GM19023 (cell line): ENCODE measurements at regions not wholly inside any gene's neighbourhood (a gene's known extent, or its start where the extent isn't known, plus 50 kb on each side); places are given as distances from the start of the nearest gene placed in this dataset.

Source experiments
- ATAC-seq: cut with Tn5 transposase; IDR thresholded peaks from one replicate; pipeline ENCODE4 v1.9.1; 2021; ENCODE audit warnings: mild to moderate bottlenecking, moderate library complexity; ENCODE audit not compliant: unreplicated experiment

DNA sequence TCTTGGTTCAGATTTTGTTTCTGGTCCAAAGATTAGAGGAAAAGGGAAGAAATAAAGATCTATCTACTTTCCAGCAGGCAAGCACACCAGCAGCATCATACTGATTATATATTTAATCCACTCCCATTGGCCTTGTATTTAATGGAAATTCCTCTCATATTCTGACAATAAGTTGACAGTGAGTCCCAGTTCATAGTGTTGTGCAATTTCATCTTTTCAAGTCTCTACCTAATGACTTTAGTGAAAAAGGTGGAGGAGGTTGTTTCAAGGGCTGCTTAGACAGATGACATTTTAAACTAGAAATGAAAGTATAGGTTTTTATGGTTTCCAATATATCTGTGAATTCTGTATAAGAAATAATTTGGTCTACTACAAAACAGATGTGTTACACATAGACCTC is 298.6 kb downstream of the PABPC4L start:
- no peak for ATAC-seq

DNA sequence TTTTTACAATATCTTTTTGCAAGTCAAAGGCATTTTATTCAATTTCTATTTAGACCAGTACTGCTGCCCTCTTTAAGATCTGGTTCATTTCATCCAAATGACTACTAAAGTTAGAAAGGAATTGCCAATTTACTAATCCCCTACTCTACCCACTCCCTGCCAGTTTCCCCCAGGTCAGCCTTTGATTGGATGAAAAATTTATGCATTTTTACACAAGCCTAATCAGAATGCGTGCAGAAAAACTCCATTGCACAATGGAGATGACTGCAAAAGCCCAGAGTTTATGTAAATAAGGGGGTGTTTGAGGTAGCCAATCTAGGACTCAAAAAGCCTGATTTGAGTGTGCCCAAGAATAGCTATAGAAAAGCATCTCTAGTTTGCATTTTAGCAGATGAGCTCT is 310.6 kb downstream of the PABPC4L start:
- no peak for ATAC-seq

DNA sequence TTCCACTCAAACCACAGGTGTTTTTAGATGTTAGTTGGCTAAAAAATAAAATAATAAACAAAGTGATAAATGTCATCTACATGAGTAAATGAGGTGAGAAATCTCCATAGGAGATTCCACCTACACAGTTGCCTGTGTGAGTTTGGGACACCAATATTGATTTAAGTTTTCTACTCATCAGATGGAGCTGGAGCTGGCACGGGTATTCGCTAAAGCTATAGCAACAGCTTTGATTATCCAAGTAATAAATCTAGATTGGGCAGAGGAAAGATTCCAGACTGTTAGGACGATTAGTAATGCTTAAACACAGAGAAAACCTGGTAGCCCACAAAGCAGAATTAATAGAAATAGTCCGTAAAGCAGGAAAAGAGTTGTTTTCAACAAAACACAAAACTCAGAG is 313.9 kb downstream of the PABPC4L start:
- no peak for ATAC-seq

DNA sequence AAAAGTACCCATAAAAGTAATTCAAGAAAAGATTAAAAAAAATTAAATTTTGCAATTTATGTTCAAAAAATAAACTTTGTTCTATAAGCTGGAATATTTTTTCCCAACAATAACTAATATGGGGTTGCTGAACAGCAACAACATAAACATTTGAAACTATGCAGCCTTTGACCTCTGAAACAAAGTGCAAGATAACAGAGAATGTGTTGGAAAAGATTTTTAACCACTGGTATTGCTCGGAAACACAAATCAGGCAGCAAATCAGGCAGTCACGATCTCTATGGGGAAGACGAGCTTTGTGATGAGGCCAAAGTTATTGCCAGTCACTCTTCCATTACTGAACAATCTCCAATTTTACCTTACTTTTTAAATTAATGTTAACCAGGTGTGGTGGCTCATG is 332.1 kb downstream of the PABPC4L start:
- ATAC-seq: no peak

DNA sequence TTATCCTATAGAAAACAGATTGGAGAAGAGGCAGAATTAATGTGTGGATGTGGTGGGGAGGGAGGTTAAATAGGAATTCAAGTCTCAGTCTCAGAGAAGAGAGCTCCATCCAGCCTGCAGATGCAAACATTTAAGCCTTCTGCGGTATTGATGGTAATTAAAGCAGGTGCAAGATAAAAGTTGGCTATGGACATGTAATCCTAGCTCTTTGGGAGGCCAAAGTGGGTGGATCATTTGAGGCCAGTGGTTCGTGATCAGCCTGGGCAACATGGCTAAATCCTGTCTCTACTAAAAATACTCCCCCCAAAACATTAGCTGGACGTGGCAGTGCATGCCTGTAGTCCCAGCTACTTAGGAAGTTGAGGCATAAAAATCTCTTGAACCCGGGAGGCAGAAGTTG is 332.7 kb downstream of the PABPC4L start:
- no peak for ATAC-seq

DNA sequence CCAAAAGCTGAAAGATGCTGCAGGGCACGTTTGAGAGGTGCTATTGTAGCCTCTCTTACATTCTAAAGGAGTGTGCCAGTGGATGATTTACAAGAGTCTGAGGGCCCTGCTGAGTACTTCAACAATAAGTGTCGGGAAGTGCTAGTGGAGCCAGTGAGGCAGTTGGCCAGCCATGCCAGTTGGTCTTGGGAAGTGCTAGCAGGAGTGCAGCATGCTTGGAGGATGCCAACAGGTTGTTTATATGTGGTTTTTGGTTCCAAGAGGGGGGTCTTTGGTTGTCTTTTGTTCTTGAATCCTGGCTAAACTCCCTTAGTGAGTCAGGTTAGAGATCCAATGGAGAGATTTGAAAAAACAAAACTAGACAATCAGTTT is 335.3 kb downstream of the PABPC4L start:
- ATAC-seq: no peak

DNA sequence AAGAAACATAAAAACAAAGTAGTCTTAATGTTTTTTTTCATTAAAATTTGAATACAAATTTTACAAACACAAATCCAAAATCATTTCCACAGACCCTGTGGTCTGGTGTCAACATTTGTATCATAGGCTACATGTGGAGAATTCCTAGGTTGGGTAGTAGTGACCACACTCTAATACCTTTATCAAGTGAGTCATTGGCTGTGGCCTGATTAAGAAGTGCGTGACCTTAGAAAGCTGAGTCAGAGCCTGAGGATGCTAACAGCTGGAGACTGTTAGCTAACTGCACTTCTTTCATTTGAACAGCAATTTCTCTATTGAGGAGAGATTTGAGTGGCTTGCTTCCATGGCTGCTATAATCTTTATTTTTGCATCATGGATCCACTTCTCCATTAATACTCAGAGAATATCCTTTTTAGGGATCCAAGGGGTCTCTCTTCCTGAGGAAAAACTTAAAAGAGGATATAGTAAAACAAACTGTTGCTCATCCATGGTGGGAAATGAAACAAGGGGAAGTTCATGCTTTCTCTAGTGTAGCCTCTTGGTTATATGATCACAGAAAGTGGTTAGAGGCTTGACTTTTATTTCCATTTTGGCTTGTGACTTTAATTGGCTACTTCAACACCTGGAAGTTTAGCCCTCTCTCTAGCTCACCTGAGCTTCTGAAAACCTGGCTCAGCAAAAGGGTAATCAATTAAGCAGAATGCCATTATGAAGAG is 335.8 kb downstream of the PABPC4L start:
- no peak for ATAC-seq

DNA sequence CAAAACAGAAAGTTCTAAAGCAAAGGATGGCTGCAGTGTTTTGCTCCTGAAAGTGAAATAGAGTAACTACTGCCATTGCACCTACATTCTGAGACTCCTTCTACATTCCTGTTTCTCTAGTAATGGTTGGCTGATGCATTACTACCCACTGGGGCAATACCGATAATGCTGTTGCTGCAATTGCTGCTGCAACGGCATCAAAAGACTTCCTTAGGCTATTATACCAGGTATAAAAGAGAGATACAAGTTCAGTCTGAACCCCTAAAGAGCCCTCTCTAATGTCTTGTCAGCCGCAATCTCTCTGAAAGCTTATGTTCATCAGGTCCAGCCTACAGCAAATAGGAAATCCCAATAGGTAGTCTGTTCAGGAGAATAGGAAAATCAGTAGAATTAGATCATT is 338.4 kb downstream of the PABPC4L start:
- ATAC-seq: no peak

DNA sequence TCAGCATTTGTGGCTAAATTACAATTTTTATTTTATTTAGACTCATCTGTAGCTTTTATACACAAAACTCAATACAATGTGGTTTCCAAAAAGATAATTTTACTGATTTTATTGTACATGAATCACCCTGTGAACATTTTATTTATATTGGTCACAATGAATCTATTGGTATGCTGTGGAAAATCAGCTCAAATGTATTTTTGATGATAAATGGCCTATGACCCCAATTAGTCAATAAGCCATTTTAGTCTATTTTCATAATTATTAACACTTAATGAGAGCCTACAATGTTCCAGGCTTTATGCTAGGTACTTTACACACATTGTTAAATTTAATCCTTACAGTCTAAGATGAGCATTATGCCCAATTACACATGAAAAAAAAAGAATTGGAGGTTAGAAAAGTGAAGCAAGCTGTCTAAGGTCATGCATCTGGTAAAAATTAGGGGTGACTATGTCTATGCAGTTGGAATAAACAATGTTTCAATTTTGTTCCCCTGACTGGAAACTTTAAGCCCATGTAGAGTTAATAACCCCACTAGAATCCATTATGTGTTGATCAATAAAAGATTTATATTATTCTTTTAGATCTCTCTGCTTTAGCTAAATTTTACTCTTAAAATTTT is 344.7 kb downstream of the PABPC4L start:
- ATAC-seq: no peak

DNA sequence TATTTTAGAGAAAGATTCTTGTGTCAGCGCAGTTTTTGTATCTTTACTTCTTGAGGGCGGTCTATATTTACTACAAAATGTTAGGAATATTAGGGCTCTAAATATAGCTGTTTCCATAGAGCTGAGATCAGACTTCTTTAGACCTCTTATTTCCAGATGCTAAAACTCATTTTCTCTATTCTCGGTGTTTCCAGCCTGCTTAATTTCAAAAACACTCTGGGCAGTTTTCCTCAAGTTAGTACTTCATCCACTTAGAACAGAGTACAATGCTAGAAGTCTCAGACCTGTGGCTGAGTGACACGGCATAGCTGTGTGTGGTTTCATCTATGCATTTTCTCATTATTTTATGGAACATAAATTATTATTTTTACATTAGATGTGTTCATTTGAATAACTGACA is 346.6 kb downstream of the PABPC4L start:
- ATAC-seq: no peak

DNA sequence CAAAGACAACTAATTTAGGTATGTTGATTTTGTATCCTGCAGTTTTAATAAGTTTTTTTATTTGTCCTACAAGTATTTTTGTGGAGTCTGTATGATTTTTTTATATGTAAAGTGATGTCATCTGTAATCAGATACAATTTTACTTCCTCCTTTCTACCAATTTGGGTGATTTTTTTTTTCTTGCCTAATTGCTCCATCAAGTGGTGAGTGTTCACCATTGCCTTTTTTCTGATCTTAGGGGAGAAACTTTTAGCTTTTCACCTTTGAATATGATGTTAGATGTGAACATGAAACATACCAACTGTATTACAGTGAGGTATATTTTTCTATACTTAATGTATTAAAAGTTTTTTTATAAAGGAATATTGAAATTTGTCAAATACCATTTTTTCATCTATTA is 362.3 kb downstream of the PABPC4L start:
- ATAC-seq: no peak

DNA sequence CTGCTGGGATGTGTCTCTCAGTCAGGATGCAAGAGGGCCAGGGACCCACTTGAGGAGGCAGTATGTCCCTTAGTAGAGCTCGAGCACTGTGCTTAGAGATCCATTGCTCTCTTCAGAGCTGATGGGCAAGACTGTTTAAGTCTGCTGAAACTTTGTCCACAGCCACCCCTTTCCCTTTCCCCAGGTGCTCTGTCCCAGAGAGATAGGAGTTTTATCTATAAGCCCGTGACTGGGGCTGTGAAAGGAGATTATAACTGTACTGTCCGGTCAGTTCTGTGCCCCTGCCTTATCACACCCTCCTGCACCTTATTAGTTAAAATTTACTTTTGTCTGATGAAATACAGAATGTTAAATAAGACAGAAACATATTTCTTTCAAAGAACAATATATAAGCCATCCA is 378.4 kb downstream of the PABPC4L start:
- no peak for ATAC-seq

DNA sequence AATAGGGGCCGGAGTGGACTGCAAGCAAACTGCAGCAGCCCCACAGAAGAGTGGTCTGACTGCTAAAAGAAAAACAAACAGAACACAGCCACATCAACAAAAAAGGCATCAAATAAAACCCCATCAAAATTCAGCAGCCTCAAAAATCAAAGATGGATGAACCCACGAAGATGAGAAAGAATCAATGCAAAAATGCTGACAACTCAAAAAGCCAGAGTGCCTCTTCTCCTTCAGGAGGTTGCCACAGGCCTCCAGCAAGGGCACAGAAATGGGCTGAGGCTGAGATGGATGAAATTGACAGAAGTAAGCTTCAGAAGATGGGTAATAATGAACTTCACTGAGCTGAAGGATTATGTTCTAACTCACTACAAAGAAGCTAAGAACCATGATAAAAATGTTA is 388.6 kb downstream of the PABPC4L start:
- ATAC-seq: no peak

DNA sequence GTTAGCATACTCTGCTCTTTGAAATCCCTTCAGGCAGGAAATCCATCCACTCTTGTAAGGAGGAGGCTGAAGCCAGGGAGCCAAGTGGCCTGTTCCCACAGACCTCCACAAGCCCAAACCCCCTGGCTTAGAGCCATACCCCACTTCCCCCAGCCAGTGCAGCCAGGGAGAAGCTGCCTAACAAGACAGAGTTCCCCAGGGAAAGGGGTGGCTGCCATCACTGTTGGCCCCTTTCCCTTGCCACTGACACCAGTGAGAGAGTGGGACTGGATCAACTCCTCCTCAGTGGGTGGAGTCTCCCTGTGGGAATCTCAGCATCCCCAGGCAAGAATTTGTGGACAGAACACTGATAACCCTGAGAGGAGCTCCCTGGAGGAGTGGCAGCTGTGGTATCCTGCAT is 389.4 kb downstream of the PABPC4L start:
- ATAC-seq: no peak

DNA sequence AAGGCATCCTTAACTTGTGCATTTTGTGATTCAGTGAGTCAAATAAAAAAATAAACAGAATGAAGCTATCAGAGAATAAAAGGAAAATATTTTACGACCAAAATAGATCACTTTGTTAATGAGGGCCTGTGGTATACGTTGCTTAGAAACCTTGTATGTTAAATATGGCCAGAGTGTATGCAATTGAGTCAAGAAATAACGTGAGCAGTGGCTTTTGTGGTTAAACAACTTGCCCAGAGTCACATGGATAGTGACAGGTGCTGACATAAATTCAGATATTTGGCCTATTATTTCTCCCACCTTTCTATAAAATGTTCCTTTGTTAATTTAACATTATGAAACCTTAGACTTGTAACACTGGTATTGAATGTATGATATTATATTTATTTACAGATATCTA is 393.4 kb downstream of the PABPC4L start:
- no peak for ATAC-seq

DNA sequence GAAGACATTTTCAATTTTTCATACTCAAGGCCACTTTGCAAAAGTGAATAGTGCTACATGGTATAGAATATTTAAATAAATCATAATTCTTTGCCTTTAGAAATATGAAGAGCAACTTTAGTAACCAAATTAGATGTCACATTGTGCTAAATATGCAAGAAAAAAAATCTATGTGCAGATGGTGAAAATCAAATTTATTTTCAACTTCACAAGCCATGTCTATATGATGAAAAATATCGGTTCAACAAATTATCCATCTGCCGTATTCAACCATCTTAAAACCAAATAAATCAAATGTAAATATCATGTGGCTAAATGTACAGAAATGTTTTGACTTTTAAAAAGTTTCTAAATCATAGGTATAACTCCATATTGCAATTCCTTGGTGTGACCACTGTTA is 398.2 kb downstream of the PABPC4L start:
- ATAC-seq: no peak

DNA sequence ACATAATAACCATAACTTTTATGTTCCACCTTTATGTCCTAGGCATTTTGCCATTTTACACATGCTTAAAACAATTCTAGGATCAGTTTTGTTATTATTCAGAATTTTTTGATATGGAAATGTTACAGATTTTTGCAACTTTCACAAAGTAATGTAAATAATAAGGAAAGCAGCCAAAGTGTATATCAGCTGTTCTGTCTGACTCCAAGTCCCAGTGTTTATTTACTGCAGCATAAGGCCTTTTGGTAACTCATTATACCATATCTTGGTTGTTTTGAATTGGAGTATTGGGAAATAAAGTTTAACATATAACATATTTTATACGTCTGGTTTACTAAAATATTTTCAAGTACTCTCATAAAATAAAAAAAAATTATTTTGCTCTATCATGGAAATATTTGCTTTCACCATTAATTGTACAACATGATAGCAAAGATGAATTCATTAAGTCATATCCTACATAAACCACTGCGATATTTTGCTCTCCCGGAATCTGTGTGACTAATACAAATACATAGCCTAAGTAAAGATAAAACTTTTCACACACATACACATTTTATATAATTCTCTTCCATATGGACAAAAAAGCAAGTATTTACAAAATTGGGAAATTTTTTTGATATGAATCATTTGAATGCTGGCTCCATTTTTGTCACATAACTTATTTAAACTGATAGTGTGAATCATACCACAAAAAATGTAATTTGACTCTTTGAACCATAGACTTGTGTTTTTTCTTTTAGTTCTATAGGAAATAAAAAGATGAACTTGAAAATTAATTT is 399.0 kb downstream of the PABPC4L start:
- no peak for ATAC-seq

DNA sequence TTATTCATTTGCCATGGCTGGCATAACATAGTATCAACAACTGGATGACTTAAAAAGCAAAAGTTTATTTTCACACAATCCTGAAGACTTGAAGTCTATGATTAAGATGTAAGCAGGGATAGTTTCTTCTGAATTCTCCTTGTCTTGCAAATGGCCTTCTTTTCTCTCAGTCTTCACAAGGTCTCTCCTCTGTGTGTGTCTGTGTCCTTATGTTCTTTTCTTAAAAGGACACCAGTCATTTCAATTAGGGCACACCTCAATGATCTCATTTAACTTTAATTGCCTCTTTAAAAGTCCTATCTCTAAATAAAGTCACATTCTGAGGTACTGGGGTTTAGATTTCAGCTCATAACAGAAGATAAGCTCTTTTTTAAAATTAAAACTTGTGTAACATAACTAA is 399.7 kb downstream of the PABPC4L start:
- no peak for ATAC-seq

DNA sequence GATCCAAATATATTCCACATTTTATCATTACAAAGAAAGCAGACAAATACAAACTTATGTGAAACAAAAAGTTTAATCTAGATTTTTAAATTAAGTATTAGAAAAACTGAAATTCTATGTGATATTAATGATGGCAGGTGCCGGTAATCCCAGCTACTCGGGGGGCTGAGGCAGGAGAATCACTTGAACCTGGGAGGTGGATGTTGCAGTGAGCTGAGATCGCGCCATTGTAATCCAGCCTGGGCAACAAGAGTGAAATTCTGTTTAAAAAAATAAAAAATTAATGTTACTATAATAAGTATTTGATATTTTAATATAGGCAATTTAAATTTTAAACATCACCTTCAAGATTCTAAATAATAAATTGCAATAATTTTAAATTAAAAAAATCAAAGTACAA is 400.6 kb downstream of the PABPC4L start:
- no peak for ATAC-seq

DNA sequence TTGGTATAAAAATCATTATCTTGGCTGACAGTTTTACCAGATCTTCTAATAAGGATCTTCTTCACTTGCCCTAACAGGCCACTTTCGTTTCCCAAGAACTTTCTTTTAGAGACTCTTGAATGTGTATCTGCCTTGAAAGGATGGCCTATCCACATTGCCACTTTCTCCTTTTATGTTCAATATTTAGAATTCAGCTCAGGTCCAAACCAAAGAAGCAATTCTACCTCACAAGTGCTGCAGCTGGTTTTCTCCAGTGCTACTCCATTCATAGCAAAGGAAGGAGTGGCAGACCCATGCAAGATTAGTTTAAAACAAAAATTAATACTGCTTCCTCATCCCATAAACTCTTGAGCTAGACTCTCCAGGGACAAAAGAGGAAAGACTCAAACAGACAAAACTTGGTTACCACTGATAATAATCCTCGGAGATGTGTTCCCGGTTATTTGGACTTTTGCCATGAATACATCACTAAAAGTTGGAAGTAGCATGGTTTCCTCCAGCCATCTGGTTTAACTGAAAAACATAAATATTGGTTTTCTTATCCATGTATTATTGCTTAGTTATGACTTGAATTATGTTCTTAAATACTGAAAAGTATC is 401.8 kb downstream of the PABPC4L start:
- no peak for ATAC-seq

DNA sequence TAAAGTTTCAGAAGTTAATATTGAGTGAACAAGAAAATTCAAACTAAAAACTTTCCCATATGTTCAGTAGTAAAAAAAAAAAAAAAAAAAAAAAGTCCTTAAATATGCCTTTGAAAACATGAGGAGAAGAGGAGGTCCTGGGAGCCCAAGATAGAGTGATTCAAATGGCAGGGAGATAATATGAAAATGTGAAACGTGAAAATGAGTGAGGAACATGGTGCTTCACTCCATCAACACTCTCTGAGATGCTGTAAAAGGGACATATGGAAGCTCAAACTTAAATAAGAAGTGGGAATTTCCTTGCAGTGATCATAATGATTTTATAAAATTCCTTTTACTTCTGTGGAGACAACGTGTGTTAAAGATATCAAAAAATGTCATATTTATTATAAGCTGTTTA is 423.9 kb downstream of the PABPC4L start:
- no peak for ATAC-seq

DNA sequence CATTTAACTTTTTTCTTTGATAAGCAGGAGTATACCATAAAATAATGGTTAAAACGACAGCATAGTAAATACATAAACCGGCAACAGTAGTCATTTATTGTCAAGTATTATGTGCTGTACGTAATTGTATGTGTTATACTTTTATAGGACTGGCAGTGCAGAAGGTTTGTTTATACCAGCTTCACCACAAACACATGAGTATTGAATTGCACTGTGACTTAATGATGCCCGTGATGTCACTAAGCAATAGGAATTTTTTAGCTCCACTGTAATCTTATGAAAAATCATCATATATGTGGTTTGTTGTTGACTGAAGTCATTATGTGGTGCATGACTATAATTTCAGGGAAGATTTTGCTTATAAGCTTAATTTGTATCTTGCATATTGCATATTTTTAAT is 424.6 kb downstream of the PABPC4L start:
- no peak for ATAC-seq
